ENCODE measurements at regions not wholly inside any gene's neighbourhood (a gene's known extent, or its start where the extent isn't known, plus 50 kb on each side); places are given as distances from the start of the nearest gene placed in this dataset.

- H3K36me3 ChIP-seq (replicated peaks in 1 of 2; ENCODE audit: control extremely low read depth in 1 of 2, control insufficient read depth in 1 of 2, extremely low read depth in 1 of 2, insufficient read depth in 2 of 2, low read length in 1 of 2) = no peaks in the 10 kb centered on the region
- no peak overlapping the region for H3K27ac ChIP-seq (ENCODE audit: low read length in 2 of 2)
- ChIA-PET POLR2A (no interaction called here), CTCF (no interaction called here)
- no peaks in the 10 kb centered on the region for H4K20me1 ChIP-seq (ENCODE audit: control insufficient read depth, insufficient read depth, low read length, poor library complexity, severe bottlenecking)
- ATAC-seq (ENCODE audit: low read depth) = no peak
- intact Hi-C loops (cut with micrococcal nuclease) = no loop called here
- DNase-seq = no peak
- no peaks in the 10 kb centered on the region for H3K9me3 ChIP-seq (ENCODE audit: control extremely low read depth in 1 of 3, control insufficient read depth in 2 of 3, insufficient read depth in 1 of 3, low read length in 2 of 3)
- no peaks in the 10 kb centered on the region for H3K27me3 ChIP-seq (replicated peaks in 1 of 4; ENCODE audit: control extremely low read depth in 1 of 4, control insufficient read depth in 3 of 4, insufficient read depth in 4 of 4, low read length in 3 of 4)
- Mint-ChIP-seq H3K4me1 (no peaks in the 10 kb centered on the region), H3K27me3 (no peaks in the 10 kb centered on the region), H3K9me3 (ENCODE audit: insufficient read depth) (no peaks in the 10 kb centered on the region), H3K4me3 (no peak overlapping the region), H3K27ac (no peak overlapping the region)
- 95% methylated on average over 4 of the region's 7 CpGs for WGBS (ENCODE audit: insufficient coverage)
- H3K4me3 ChIP-seq (ENCODE audit: control extremely low read depth in 1 of 5, extremely low read depth in 1 of 5, insufficient read depth in 1 of 5, low read depth in 2 of 5, low read length in 4 of 5) = no peak overlapping the region
- H3K79me2 ChIP-seq (ENCODE audit: control insufficient read depth, insufficient read depth, low read length) = no peaks in the 10 kb centered on the region
- H3K9ac ChIP-seq (ENCODE audit: low read length) = no peak overlapping the region
- no peak overlapping the region for H2AFZ ChIP-seq (ENCODE audit: insufficient read depth, low read depth, low read length, poor library complexity, severe bottlenecking)
- no peaks in the 10 kb centered on the region for H3K4me1 ChIP-seq (ENCODE audit: control insufficient read depth in 2 of 2, insufficient read depth in 2 of 2, low read length in 2 of 2)
- TF ChIP-seq, protein P1, sequence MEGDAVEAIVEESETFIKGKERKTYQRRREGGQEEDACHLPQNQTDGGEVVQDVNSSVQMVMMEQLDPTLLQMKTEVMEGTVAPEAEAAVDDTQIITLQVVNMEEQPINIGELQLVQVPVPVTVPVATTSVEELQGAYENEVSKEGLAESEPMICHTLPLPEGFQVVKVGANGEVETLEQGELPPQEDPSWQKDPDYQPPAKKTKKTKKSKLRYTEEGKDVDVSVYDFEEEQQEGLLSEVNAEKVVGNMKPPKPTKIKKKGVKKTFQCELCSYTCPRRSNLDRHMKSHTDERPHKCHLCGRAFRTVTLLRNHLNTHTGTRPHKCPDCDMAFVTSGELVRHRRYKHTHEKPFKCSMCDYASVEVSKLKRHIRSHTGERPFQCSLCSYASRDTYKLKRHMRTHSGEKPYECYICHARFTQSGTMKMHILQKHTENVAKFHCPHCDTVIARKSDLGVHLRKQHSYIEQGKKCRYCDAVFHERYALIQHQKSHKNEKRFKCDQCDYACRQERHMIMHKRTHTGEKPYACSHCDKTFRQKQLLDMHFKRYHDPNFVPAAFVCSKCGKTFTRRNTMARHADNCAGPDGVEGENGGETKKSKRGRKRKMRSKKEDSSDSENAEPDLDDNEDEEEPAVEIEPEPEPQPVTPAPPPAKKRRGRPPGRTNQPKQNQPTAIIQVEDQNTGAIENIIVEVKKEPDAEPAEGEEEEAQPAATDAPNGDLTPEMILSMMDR (IDR thresholded peaks at IDR 0.05) = no peak
- no peak for TF ChIP-seq EZH2 (IDR thresholded peaks at IDR 0.05; ENCODE audit: borderline replicate concordance, insufficient read depth, low read depth, low read length, poor library complexity, severe bottlenecking)
- H3K4me2 ChIP-seq (replicated peaks; ENCODE audit: low read depth, low read length, poor library complexity, severe bottlenecking) = no peak overlapping the region
These were observed 762.1 kb downstream of the TNS3 start for GRCh38 chr7:46819819-46820218.

DNA sequence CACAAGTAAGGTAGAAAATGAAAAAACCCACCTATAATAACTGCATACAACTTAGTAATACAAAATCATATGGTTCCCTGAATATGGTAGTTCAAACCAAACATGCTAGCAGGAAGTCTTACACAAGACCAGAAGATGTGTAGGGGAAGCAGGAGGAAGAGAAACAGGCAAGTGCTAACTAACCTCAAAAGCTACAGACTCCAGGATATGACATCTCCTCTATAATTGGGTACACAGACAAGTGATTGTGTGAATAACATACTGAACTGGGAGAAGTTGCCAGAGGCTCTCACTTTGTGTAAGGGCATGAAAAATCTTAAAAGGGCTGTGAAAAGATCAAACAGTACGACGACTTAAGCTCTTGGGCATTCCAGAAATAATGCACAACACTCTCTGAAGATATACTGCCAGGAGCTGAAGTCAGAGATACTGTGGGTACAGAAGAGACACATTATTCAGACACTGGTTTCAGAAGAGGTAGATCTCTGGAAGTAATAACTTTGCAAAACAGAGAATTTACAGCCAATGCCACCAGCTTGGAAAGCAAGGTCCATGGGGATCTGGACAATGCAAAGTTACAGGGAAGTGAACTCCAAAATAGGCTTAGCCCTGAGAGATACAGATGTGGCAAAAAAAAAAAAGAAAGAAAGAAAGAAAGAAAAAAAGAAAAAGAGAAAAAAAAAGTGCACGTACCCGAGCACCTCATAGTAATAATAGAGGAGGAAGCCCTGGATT, 767.2 kb downstream of the TNS3 start:
- no peak overlapping the region for H3K9ac ChIP-seq (ENCODE audit: low read length)
- no peaks in the 10 kb centered on the region for H4K20me1 ChIP-seq (ENCODE audit: control insufficient read depth, insufficient read depth, low read length, poor library complexity, severe bottlenecking)
- Mint-ChIP-seq H3K9me3 (ENCODE audit: insufficient read depth) (no peaks in the 10 kb centered on the region), H3K4me3 (no peak overlapping the region), H3K4me1 (no peaks in the 10 kb centered on the region), H3K27me3 (no peaks in the 10 kb centered on the region), H3K27ac (no peak overlapping the region)
- WGBS (ENCODE audit: insufficient coverage) = no CpG with 5 or more reads among the region's 4 CpGs
- H3K4me1 ChIP-seq (ENCODE audit: control insufficient read depth in 2 of 2, insufficient read depth in 2 of 2, low read length in 2 of 2) = no peaks in the 10 kb centered on the region
- TF ChIP-seq EZH2 (IDR thresholded peaks at IDR 0.05; ENCODE audit: borderline replicate concordance, insufficient read depth, low read depth, low read length, poor library complexity, severe bottlenecking) = no peak
- TF ChIP-seq, protein P1 (IDR thresholded peaks at IDR 0.05) = no peak
- ATAC-seq (ENCODE audit: low read depth) (no peak), DNase-seq (no peak)
- ChIA-PET CTCF (no interaction called here), POLR2A (no interaction called here)
- H2AFZ ChIP-seq (ENCODE audit: insufficient read depth, low read depth, low read length, poor library complexity, severe bottlenecking) = no peak overlapping the region
- intact Hi-C loops (cut with micrococcal nuclease) = no loop called here
- H3K9me3 ChIP-seq (ENCODE audit: control extremely low read depth in 1 of 3, control insufficient read depth in 2 of 3, insufficient read depth in 1 of 3, low read length in 2 of 3) = no peaks in the 10 kb centered on the region
- H3K4me3 ChIP-seq (ENCODE audit: control extremely low read depth in 1 of 5, extremely low read depth in 1 of 5, insufficient read depth in 1 of 5, low read depth in 2 of 5, low read length in 4 of 5) = no peak overlapping the region
- no peaks in the 10 kb centered on the region for H3K27me3 ChIP-seq (replicated peaks in 1 of 4; ENCODE audit: control extremely low read depth in 1 of 4, control insufficient read depth in 3 of 4, insufficient read depth in 4 of 4, low read length in 3 of 4)
- H3K36me3 ChIP-seq (replicated peaks in 1 of 2; ENCODE audit: control extremely low read depth in 1 of 2, control insufficient read depth in 1 of 2, extremely low read depth in 1 of 2, insufficient read depth in 2 of 2, low read length in 1 of 2) = no peaks in the 10 kb centered on the region
- H3K79me2 ChIP-seq (ENCODE audit: control insufficient read depth, insufficient read depth, low read length) = no peaks in the 10 kb centered on the region
- no peak overlapping the region for H3K27ac ChIP-seq (ENCODE audit: low read length in 2 of 2)
- H3K4me2 ChIP-seq (replicated peaks; ENCODE audit: low read depth, low read length, poor library complexity, severe bottlenecking) = no peak overlapping the region
